Vagina (tissue), 2 donors: ENCODE measurements at regions not wholly inside any gene's neighbourhood (a gene's known extent, or its start where the extent isn't known, plus 50 kb on each side); places are given as distances from the start of the nearest gene placed in this dataset.

Experiments
- POLR2A ChIP-seq, 2 donors: fragments of 450-650 bp; IDR thresholded peaks; one replicate each; pipeline ENCODE4 v1.6.1; 2017; ENCODE audit warnings: antibody characterized with exemption in 2 of 2, mild to moderate bottlenecking in 2 of 2, moderate library complexity in 2 of 2
- POLR2AphosphoS5 ChIP-seq, 2 donors: sonication (generic); formaldehyde crosslinking; IDR thresholded peaks; one replicate each; pipeline ENCODE4 v1.9.0; 2017; ENCODE audit warnings: antibody characterized with exemption in 2 of 2, mild to moderate bottlenecking in 2 of 2, low read depth in 1 of 2; ENCODE audit not compliant: insufficient read depth in 1 of 2
- TF ChIP-seq, protein P1 (sequence below), 3 experiments: fragments of 450-650 bp in 2 of 3; fragments of 200-600 bp in 1 of 3; sonication (generic) in 1 of 3; IDR thresholded peaks; one replicate each; pipeline ENCODE4 v1.5.1; 2017 to 2019; ENCODE audit warnings: antibody characterized with exemption in 3 of 3, mild to moderate bottlenecking in 2 of 3, moderate library complexity in 2 of 3

- TF ChIP-seq, protein P1, sequence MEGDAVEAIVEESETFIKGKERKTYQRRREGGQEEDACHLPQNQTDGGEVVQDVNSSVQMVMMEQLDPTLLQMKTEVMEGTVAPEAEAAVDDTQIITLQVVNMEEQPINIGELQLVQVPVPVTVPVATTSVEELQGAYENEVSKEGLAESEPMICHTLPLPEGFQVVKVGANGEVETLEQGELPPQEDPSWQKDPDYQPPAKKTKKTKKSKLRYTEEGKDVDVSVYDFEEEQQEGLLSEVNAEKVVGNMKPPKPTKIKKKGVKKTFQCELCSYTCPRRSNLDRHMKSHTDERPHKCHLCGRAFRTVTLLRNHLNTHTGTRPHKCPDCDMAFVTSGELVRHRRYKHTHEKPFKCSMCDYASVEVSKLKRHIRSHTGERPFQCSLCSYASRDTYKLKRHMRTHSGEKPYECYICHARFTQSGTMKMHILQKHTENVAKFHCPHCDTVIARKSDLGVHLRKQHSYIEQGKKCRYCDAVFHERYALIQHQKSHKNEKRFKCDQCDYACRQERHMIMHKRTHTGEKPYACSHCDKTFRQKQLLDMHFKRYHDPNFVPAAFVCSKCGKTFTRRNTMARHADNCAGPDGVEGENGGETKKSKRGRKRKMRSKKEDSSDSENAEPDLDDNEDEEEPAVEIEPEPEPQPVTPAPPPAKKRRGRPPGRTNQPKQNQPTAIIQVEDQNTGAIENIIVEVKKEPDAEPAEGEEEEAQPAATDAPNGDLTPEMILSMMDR (IDR thresholded peaks at IDR 0.05) = no peak
- TF ChIP-seq POLR2AphosphoS5 (IDR thresholded peaks at IDR 0.05; ENCODE audit: insufficient read depth in 1 of 2, low read depth in 1 of 2) (no peak), POLR2A (IDR thresholded peaks at IDR 0.05) (no peak)
Observed at GRCh38 chr10:108797573-108797972, 1125.7 kb downstream of the XPNPEP1 start.
